Uterus (tissue), 2 donors: ENCODE measurements at regions not wholly inside any gene's neighbourhood (a gene's known extent, or its start where the extent isn't known, plus 50 kb on each side); places are given as distances from the start of the nearest gene placed in this dataset.

Source experiments
- POLR2A ChIP-seq, 2 donors: fragments of 450-650 bp; IDR thresholded peaks; one replicate each; pipeline ENCODE4 v1.6.1; 2016; ENCODE audit warnings: antibody characterized with exemption in 2 of 2, mild to moderate bottlenecking in 1 of 2, moderate library complexity in 1 of 2
- TF ChIP-seq, protein P1 (sequence below), 4 experiments: fragments of 200-600 bp in 2 of 4; fragments of 450-650 bp in 2 of 4; sonication (generic) in 2 of 4; IDR thresholded peaks; one replicate each; pipeline ENCODE4 v1.5.1; 2016 to 2019; ENCODE audit warnings: antibody characterized with exemption in 4 of 4, mild to moderate bottlenecking in 2 of 4, moderate library complexity in 1 of 4

DNA sequence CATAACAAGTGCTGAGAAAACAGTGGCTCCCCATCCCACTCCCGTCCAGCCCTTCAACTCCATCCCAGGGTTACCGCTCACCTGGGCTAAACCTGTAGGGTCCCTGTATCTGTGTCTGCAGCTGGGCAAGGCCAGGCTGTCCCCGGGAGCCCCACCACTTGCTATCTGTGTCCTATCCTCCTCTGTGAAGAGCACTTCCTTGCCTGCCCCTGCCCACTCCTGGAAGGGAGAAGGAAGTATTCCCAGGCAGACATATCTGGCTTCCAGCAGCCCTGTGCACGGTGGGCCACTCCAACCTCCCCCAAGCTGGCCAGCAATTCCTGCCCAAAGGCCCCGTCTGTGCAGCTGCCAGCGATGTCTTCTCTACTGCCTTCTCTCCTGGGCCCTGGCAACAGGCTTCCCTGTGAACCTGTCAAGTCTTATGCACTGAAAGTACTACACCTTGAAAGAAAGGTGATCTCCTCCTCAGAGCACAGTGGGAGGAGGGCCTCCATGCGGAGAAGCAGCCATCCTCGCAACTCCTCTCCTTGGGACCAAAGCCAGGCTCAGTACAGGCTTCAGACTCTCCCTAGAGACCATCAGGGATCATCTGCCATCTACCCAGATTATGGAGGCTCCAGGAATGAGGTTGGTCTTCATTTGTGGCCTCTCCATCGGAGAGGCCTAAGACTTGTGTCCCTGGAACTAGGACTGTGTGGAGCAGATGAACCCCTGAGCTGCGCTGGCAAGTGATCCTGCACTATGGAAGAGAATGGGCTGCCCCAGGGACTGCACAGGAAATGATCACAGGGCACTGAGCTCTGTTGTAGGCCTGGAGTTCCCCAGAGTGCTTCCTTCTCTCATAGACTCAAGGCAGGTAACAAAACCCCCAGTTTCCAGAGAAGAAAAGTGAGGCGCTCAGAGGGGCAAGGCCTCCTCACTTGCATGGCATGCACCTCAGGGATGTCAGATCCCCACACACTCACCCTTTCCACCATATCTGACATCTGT is 663.6 kb downstream of the BCL11B start:
- TF ChIP-seq, protein P1, sequence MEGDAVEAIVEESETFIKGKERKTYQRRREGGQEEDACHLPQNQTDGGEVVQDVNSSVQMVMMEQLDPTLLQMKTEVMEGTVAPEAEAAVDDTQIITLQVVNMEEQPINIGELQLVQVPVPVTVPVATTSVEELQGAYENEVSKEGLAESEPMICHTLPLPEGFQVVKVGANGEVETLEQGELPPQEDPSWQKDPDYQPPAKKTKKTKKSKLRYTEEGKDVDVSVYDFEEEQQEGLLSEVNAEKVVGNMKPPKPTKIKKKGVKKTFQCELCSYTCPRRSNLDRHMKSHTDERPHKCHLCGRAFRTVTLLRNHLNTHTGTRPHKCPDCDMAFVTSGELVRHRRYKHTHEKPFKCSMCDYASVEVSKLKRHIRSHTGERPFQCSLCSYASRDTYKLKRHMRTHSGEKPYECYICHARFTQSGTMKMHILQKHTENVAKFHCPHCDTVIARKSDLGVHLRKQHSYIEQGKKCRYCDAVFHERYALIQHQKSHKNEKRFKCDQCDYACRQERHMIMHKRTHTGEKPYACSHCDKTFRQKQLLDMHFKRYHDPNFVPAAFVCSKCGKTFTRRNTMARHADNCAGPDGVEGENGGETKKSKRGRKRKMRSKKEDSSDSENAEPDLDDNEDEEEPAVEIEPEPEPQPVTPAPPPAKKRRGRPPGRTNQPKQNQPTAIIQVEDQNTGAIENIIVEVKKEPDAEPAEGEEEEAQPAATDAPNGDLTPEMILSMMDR (IDR thresholded peaks at IDR 0.05): no peak
- no peak for TF ChIP-seq POLR2A (IDR thresholded peaks at IDR 0.05)
